Limb (tissue), 2 donors: ENCODE measurements at regions not wholly inside any gene's neighbourhood (a gene's known extent, or its start where the extent isn't known, plus 50 kb on each side); places are given as distances from the start of the nearest gene placed in this dataset.
"Not testable (repeated sequence)": the region's sequence is repeated elsewhere in the genome, so short reads cannot be mapped to it uniquely, and the experiment has no call there.

ENCODE experiments used
- DNase-seq, 2 donors: peaks; one replicate each; pipeline ENCODE4 v3.0.0-alpha.2; 2016; ENCODE audit errors: extremely low spot score in 2 of 2

GRCh38 chr16:11414815-11415775, 69.8 kb downstream of the RMI2 start:
- DNase-seq: no peak

DNA sequence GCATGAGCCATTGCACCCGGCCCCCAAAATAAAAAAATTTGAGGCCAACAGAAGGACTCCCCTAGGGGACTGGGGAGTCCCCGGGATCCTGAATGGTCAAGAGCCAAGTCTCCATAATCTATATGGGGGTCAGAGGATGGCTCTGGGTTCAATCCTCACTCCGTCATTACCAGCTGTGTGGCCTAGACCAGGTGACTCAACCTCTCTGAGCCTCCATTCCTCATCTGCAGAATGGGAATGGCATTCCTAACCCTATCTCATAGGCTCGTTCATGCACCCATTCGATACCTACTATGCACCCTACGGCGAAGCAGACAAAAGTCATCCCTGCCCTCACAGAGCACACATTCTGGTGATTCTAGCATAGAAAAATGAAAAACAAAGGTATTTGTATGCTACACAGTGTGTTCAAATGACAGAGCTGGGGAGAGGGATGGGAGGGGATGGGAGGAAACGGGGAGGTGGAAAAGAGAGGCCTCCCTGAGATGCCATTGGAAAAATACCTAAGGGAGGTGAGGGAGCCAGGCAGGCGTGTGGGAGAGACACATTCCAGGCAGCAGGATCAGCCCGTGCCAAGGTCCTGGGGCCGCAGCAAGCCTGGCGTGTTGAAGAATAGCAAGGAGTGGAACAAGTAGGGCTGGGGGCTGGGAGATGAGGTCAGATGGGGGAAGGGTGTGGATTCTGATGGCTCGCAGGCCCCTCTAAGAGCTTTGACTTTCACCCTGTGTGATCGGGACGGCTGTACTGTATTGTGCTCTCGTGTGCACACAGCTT, 71.2 kb downstream of the RMI2 start:
- no peak for DNase-seq

DNA sequence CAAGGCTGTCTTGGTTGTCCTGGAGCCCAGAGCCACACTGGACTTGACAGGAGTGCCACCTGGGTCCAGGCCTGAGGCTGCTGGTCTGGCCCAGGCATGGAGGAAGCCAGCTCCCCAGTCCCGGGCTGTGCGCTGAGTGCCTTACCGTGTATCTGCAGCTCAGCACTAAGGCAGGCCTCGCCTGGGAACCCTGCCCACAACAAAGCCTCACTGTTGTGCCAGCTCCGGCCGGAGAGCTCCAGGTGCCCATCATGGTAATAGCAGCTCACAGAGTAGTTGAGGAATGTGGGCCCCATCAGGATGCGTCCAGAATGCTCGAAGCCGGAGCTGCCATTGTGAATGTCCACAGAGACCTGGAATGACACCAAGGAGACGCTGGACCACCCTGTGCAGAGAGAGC, 72.2 kb downstream of the RMI2 start:
- no peak for DNase-seq

- no peak for DNase-seq
These were observed 73.2 kb downstream of the RMI2 start for GRCh38 chr16:11418506-11418905.

DNA sequence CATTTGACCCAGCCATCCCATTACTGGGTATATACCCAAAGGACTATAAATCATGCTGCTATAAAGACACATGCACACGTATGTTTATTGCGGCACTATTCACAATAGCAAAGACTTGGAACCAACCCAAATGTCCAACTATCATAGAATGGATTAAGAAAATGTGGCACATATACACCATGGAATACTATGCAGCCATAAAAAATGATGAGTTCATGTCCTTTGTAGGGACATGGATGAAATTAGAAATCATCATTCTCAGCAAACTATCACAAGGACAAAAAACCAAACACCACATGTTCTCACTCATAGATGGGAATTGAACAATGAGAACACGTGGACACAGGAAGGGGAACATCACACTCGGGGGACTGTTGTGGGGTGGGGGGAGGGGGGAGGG, 74.8 kb downstream of the RMI2 start:
- DNase-seq: not testable (repeated sequence)

DNA sequence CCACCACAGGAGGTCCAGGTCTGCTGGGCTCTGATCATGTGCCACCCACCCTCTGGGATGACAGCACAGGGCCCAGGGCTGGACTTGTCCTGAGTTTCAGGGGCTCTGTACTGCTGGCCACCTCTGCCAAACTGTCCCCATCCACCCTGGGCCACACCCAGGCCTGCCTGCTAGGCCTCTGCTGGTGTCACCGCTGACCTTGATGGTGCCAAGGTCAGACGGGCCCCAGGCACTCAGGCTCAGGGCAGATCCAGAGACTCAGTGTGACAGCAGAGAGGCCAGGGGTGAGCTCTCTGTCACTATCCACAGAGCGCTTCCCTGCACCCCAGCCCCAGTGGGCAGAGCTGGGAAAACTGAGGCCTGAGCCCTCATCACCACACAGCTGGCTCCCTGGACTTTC, 75.6 kb downstream of the RMI2 start:
- DNase-seq: no peak

GRCh38 chr16:11422381-11423314, 77.4 kb downstream of the RMI2 start:
- DNase-seq: no peak

GRCh38 chr16:11423315-11424117, 78.3 kb downstream of the RMI2 start:
- DNase-seq: no peak

GRCh38 chr16:11424118-11424460, 78.8 kb downstream of the RMI2 start:
- no peak for DNase-seq

- DNase-seq: no peak
These were observed 79.9 kb downstream of the RMI2 start for GRCh38 chr16:11425140-11425539.

GRCh38 chr16:11428623-11428953, 83.3 kb downstream of the RMI2 start:
- no peak for DNase-seq

- DNase-seq: no peak
These were observed 83.9 kb downstream of the RMI2 start for GRCh38 chr16:11429123-11429522.

- DNase-seq: no peak
These were observed 84.6 kb downstream of the RMI2 start for GRCh38 chr16:11429823-11430222.

GRCh38 chr16:11430601-11431317, 85.5 kb downstream of the RMI2 start:
- no peak for DNase-seq

DNA sequence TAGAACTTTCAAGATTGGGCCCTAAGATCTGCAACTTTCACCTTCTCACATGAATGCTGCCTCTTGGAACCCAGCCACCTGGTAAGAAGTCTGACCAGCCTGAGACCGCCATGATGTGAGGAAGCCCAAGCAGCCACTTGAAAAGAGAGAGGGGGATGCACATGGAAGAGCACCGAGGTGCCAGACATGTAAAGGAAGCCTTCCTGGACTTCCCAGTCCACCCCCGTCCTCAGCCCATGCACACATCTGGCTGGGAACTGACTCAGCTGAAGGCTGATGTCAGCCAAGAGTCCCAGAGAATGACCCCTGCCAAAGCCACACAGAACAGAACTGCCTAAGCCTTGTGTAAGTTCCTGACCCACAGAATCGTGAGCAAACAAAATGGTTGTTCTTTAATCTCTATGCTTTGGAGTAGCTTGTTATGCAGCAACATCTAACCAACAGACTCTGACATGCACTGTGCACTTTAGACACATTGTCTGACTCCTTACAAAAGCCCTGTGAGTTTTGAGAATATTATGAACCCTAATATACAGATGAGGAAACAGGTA, 86.7 kb downstream of the RMI2 start:
- no peak for DNase-seq

DNA sequence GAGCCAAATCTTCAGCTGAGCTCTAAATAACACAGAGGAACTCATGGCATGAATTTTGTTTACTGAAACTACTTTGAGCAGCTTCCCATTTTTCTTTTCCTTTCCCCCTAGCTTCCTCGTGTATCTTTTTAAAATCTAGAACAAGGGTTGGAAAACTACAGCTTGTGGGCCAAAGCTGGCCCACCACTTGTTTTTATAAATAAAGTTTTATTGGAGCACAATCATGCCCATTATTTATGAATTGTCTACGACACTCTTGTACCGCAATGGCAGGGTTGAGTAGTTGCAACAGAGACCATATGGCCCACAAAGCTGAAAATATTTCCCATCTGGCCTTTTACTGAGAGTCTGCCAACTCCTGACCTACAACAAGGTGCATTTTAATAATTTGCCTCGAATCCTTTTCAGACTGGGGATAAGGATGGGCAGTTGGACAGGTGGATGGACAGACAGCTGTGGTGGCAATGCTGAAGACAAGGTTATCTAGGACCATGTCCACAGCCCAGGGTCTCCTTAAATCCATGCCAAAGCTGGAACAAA, 87.7 kb downstream of the RMI2 start:
- no peak for DNase-seq

DNA sequence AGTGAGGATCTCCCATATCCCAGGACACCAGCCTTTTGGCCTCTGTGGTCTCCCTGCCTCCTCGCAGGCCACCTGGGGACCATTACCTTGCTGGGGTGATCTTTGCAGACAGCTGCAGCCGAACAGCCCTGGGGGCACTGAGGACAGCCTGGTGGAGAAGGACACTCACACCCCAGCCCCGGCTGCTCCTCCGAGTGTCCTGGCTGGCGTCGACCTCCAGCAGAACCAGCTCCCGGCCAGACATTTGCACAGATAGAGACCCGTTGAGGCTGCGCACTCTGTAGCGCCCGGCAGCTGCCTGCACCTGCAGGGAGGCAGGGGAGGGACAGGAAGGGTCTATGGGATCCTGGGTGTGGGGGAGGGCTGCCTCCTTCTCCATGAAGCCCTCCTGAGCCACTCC, 90.3 kb downstream of the RMI2 start:
- DNase-seq: no peak

DNA sequence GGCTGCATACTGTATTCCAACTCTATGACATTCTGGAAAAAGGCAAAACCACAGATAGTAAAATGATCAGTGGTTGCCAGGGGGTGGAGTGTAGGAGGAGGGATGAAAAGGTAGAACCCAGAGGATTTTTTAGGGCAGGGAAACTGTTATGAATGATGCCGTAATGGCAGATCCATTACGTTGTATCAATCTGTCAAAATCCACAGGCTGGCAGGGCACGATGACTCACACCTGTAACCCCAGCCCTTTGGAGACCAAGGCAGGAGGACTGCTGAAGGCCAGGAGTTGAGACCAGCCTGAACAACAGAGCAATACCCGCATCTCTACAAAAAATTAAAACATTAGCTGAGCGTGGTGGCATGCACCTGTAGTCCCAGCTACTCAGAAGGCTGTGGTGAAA, 91.8 kb downstream of the RMI2 start:
- no peak for DNase-seq

DNA sequence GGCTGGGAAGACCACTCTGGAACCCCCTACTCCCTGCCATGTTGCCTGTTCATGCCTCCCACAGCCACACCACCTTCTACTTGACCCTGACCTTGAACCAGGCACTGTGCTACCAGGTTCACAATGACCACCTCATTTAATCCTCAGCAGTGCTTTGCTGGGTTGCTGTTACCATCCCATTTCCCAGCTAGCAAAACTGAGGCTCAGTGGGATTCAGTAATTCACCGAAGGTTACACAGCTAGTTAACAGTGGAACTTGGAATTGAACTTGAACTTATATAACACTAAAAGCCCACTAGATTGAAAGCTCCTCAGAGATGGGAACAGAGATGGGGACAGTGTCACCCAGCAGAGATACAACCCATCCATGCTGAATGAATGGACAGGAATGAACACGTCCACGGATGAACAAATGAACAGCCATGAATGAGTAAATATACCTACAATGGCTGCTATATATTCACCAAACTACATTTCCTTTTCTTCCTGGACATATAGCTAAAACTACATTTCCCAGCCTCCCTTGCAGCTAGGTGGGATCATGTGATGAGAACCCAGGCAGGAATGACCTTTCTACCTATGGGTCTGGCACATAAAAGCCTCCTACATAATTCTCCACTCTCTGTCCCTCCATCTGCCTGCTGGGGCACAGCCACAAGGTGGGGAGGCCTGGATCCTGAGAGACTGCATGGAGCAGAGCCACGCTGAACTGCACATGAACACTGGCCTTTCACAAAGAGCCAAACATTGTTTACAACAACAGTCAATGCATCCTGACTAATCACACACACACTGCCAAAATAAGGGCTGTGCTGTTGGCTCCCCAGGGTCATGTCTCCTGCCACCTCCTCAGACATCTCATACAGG, 94.8 kb downstream of the RMI2 start:
- DNase-seq: no peak
